Fibroblast of skin of left biceps (primary cell): ENCODE measurements at regions not wholly inside any gene's neighbourhood (a gene's known extent, or its start where the extent isn't known, plus 50 kb on each side); places are given as distances from the start of the nearest gene placed in this dataset.

Source experiments
- DNase-seq, 2 experiments: peaks; one replicate each; pipeline ENCODE4 v3.0.0-alpha.2; 2013; ENCODE audit warnings: low read depth in 2 of 2

DNA sequence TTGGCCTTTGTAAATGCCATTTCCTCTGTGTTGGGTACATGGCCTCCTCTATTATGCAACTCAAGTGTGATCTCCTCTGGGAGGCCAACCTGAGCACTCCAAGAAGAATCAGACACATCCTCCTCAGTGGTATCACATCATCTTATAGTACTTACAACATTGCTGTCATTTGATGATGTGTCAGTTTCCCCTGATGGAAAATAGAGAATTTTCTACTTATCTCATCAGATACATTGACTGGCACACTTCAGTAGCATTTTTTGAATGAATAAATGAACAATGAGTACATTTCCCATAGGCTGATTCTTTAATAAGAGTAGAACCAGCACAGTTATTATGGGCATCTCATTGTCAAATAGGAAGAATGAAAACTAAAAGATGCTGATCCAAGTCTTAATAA lies 86.6 kb upstream of the NXPH2 start:
- no peak for DNase-seq

DNA sequence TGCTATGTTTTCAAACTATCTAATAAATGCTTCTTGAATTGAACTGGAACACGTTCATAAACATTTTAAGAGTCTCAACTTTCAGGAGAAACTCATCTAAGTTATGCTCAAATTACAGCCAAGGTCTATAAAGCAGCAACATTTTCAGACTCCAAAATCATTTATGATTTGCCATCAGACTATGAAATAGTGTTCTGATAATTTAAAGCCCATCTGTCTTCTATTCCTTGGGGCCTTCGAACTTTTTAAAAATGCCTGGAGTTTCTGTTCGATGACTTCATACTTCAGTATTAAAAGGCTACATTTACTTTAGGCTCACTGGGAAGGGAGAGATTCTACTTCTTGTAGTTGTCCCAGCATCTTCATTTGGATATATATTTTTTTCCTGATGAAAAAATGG lies 73.6 kb upstream of the NXPH2 start:
- no peak for DNase-seq

- DNase-seq = no peak
Measured at GRCh38 chr2:138853296-138853695, 73.1 kb upstream of the NXPH2 start.

DNA sequence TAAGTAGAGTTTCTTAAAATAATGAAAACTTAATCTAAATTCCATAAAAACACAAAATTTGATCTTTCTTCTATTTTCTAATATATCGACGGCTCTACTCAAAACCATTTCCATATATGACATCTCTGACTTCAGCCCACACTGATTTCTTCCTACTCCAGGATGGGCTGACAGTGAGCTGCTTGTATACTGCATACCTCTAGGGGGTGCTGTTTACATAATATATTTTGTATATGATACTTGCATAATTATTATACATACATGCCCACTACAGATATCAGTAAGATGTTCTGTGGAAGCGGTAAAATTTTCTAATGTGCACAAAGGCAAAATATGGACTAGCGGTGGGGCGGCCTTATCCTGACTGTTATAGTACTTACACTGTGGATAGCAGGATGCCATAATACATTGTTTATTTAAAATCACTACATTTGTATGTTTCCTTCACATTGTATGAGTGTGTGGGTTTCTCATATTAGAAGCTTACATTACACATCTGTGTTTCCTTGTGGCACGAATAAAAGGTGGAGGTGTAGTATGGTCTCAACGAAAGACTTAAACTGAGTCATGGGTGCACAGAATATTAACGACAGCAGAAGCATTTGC lies 66.1 kb upstream of the NXPH2 start:
- DNase-seq = peak in 1 of 2 experiments; percentile 2

- no peak for DNase-seq
Measured at GRCh38 chr2:138842341-138842740, 62.2 kb upstream of the NXPH2 start.

- no peak for DNase-seq
Measured at GRCh38 chr2:138841459-138841858, 61.3 kb upstream of the NXPH2 start.

GRCh38 chr2:138838851-138839620 lies 58.8 kb upstream of the NXPH2 start:
- DNase-seq = no peak

- no peak for DNase-seq
Measured at GRCh38 chr2:138831691-138832090, 51.5 kb upstream of the NXPH2 start.

DNA sequence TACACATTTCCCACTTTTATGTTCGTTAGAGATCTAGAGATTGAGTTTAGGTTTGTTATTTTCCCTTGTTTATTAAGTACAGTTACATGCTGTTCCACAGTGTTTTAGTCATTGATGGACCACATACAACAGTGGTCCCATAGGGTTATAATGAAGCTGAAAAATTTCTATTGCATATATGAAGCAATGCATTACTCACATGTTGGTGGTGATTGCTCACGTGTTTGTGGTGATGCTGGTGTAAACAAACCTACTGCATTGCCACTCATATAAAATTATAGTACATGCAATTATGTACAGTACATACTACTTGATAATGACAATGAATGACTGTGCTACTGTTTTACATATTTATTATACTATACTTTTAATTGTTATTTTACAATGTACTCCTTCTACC lies 51.0 kb upstream of the NXPH2 start:
- no peak for DNase-seq

DNA sequence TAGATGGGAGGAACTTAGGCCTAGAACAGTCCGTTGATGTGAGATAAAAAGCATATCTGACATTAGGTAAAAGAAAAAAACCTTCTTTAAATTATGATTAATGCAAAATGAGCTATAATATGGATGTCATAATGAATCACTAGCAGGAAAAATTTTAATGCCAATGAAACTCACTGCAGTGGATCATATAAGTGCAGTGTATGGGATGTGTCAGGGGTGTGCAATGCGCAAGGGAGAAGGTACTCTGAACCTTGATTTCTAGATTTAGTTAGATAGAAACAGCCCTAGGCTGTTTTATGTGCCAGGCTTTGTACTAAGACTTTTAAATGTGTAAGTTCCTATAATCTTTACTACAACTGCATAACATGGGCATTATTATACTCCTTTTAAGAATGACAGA lies 50.4 kb upstream of the NXPH2 start:
- DNase-seq = no peak
